Spleen (tissue), 7 donors: ENCODE measurements at regions not wholly inside any gene's neighbourhood (a gene's known extent, or its start where the extent isn't known, plus 50 kb on each side); places are given as distances from the start of the nearest gene placed in this dataset.

Experiments used
- CTCF ChIP-seq, 11 experiments: fragments of 200-600 bp in 7 of 11; fragments of 450-650 bp in 4 of 11; sonication (generic) in 4 of 11; IDR thresholded peaks in 8 of 11; conservative IDR thresholded peaks in 3 of 11; 1 replicate in 7 of 11; 2 replicates in 4 of 11; pipeline versions ENCODE4 v1.4.0 to v1.8.0; 2016 to 2021; ENCODE audit warnings: antibody characterized with exemption in 11 of 11, inconsistent platforms in 4 of 11, mild to moderate bottlenecking in 1 of 11
- POLR2A ChIP-seq, 3 donors: fragments of 450-650 bp; IDR thresholded peaks; one replicate each; pipeline ENCODE4 v1.5.1; 2017; ENCODE audit warnings: antibody characterized with exemption in 3 of 3, mild to moderate bottlenecking in 1 of 3
- POLR2AphosphoS5 ChIP-seq, 3 donors: sonication (generic); formaldehyde crosslinking; IDR thresholded peaks; one replicate each; pipeline ENCODE4 v1.5.1; 2017; ENCODE audit warnings: antibody characterized with exemption in 3 of 3
- donor health status: DM: no; HTN: no; CAD: no; lungs with moderate emphysema.
- donor health status: DM: no; HTN: no; CAD: no.
- donor health status: DM: no; HTN: no; CAD: no.

GRCh38 chr9:30289435-30289834 lies 2095.0 kb upstream of the ACO1 start:
- TF ChIP-seq CTCF (IDR thresholded peaks at IDR 0.05 in 8 of 11, conservative IDR thresholded peaks at IDR 0.05 in 3 of 11) (no peak), POLR2AphosphoS5 (IDR thresholded peaks at IDR 0.05) (no peak), POLR2A (IDR thresholded peaks at IDR 0.05) (no peak)
